Suppressor macrophage treated with lipopolysaccharide for 4 hours (primary cell): ENCODE measurements at regions not wholly inside any gene's neighbourhood (a gene's known extent, or its start where the extent isn't known, plus 50 kb on each side); places are given as distances from the start of the nearest gene placed in this dataset.

ENCODE experiments used
- DNase-seq: peaks from one replicate; pipeline ENCODE4 v3.0.0-alpha.2; 2020

DNA sequence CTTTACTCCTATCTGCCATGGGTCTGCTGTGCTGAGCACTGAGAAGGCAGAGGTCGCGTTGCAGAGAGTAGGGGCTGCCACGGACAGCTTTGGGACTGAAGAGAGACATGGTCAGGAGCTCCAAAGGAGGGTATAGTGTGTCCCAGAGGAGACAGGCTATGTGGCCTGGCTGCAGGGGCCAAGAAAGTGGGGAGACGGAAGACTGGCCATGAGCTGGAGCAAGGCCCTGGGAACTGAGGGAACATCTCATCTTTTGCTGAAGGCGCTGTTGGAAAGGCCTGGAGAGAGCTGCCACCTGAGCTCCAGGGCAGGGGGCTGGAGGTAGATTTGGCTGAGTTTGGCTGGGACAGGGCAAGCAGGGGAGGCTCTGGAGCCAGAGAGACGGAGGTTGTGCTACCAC is 55.8 kb upstream of the AJAP1 start:
- no peak for DNase-seq

DNA sequence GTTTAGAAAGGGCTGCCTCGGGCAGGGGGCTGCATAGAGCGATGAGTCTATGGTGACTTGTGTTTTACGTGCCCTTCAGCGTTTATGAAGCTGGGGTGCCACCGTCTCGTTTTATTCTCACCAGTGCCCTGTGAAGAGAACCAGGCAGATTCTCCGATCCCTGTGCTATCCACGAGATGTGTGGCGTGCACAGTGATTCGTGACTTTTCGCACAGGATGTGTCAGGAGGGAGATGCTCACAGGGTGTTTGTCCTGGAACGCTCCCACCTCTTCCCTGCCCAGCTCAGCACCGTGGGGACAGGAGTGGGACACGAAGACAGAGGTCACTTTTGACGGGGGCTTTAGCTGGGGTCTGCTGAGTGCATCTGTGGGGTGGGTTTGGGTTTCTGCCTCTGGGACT is 54.9 kb upstream of the AJAP1 start:
- no peak for DNase-seq

GRCh38 chr1:4599951-4600481 is 54.4 kb upstream of the AJAP1 start:
- DNase-seq = no peak

DNA sequence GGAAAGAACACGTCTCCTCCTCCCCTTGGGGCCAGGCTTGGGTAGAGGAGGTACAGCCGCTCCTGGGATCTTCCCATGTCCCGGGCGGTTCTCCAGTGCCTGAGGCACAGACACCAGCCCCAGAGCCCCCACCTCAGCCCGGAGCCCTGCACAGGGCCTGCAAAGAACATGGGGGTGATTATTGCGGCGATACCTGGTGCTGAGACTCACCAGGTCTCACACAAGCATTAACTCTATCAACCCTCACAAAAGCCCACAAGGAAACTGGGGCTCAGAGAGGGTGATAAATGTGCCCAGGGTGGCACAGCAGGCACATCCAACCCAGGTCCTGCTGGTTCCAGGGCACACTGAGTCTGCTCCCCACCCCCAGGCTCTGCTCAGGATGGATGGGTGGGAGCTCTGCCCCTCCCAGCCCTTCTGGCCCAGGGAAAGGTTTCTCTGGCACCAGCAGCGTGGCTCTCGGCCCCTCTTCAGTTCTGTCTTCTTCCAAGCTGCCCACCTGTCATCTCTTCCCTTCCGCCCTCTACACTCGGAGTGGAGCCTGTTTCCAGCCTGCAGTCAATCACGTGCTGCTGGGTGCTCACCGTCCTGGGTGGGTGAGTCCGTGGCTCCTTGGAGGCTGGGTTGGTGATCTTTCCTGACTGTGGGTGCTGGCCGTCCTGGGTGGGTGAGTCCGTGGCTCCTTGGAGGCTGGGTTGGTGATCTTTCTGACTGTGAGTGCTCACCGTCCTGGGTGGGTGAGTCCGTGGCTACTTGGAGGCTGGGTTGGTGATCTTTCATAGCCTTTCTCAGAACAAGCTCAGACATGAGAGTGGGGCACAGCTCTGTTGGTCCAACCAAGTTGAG is 53.6 kb upstream of the AJAP1 start:
- DNase-seq = no peak

GRCh38 chr1:4601941-4602340 is 52.5 kb upstream of the AJAP1 start:
- no peak for DNase-seq

DNA sequence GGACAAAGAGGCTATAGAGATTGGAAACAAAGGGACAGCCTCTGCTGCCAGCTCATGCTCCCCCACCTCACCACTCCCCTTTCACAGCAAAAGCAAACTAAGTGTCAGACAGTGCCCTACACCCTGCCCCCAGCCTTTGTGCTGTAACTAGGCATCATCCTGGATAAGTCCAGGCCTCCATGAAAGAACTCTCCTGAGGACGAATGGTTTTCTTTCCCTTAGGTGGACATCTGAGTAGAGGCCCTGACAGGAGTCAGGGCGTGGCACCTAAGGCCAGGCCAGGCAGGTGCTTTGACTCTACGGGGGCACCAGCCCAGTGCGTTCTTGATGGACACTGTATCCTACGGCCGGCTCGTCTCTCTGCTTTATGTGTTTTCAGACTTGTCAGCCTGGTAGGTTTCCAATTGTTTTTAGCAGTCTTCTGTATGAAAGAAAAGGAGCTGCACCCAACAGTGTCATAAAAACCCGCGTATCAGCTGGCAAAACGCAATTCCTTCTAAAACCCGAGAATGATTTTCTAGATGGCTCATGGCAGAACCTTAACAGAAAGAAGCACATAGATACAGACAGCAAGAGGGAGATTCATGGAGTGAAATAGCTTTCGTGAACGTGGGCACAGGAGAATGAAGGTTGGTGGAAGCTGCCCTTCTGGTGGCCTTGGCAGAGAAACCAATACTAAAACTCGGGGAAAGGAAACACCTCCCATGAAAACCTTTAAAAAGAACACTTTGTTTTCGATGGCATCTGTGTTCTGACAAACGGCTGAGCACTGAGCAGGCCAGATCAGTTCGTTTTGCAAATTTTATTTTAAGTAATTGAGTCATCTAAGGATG is 51.7 kb upstream of the AJAP1 start:
- no peak for DNase-seq

GRCh38 chr1:4603295-4604110 is 50.9 kb upstream of the AJAP1 start:
- DNase-seq = peak; percentile 18
